ENCODE measurements at regions not wholly inside any gene's neighbourhood (a gene's known extent, or its start where the extent isn't known, plus 50 kb on each side); places are given as distances from the start of the nearest gene placed in this dataset.

DNA sequence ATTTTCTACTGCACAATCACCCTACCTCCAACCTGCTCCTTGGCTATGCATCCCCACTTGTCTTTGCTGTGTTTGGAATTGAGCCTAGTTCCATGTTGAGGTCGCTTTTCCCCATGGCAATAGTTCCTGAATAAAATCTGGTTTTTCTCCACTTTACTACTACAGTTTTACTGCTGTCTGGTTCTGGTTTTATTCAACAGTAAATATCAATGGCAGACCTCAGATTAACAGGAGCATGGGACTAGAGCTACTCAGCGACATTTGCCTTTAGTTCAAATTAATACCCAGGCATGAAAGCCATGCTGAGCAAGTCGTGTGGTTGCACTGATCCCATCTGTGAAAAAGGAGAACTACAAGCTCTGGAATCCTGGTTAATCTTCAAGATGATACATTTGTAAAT lies 460.3 kb downstream of the GRXCR1 start:
- TF ChIP-seq KLF9 (CRISPR knock-in tag; IDR thresholded peaks at IDR 0.05; ENCODE audit: low read depth) (no peak), ZBTB7A (CRISPR knock-in tag; IDR thresholded peaks at IDR 0.05) (no peak), ZNF33B (CRISPR knock-in tag; IDR thresholded peaks at IDR 0.05) (no peak), NONO (IDR thresholded peaks at IDR 0.05) (no peak), NONO (CRISPR knock-in tag; conservative IDR thresholded peaks at IDR 0.05) (no peak), CREM (IDR thresholded peaks at IDR 0.05) (no peak), CREM (CRISPR knock-in tag; IDR thresholded peaks at IDR 0.05) (no peak), EZH2 (conservative IDR thresholded peaks at IDR 0.05; ENCODE audit: low read depth, low read length) (no peak), NFRKB (IDR thresholded peaks at IDR 0.05) (no peak), CEBPB (IDR thresholded peaks at IDR 0.05; ENCODE audit: borderline replicate concordance, low read depth, low read length) (no peak), ZNF451 (CRISPR knock-in tag; IDR thresholded peaks at IDR 0.05) (no peak), FOXM1 (CRISPR knock-in tag; IDR thresholded peaks at IDR 0.05) (no peak), ELF4 (CRISPR knock-in tag; IDR thresholded peaks at IDR 0.05; ENCODE audit: borderline replicate concordance) (no peak)
- TF ChIP-seq, protein P1, sequence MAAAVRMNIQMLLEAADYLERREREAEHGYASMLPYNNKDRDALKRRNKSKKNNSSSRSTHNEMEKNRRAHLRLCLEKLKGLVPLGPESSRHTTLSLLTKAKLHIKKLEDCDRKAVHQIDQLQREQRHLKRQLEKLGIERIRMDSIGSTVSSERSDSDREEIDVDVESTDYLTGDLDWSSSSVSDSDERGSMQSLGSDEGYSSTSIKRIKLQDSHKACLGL (CRISPR knock-in tag; IDR thresholded peaks at IDR 0.05): no peak
- TF ChIP-seq, protein P2, sequence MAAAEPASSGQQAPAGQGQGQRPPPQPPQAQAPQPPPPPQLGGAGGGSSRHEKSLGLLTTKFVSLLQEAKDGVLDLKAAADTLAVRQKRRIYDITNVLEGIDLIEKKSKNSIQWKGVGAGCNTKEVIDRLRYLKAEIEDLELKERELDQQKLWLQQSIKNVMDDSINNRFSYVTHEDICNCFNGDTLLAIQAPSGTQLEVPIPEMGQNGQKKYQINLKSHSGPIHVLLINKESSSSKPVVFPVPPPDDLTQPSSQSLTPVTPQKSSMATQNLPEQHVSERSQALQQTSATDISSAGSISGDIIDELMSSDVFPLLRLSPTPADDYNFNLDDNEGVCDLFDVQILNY (CRISPR knock-in tag; conservative IDR thresholded peaks at IDR 0.05): no peak

All from HepG2 (cell line).